ENCODE measurements at regions not wholly inside any gene's neighbourhood (a gene's known extent, or its start where the extent isn't known, plus 50 kb on each side); places are given as distances from the start of the nearest gene placed in this dataset.
"Not testable (repeated sequence)": the region's sequence is repeated elsewhere in the genome, so short reads cannot be mapped to it uniquely, and the experiment has no call there.

DNA sequence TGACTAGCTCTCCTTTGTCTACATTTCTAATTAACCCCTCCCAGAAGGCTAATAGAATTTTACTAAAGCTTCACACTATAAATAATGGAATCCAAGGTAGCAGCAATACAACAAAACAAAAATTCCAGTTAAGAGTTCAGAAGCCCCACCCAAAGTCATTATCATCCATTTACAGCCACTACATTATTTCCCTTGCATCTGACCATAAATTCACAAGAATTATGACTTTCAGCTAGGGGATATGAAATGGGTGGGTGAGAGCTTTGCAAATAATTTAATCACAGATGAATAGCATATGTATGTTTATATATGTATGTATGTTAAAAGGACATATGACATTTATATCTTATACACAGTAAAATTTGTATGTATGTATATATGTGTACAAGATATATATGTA, 65.3 kb upstream of the PTGDR start:
- DNase-seq: no peak

DNA sequence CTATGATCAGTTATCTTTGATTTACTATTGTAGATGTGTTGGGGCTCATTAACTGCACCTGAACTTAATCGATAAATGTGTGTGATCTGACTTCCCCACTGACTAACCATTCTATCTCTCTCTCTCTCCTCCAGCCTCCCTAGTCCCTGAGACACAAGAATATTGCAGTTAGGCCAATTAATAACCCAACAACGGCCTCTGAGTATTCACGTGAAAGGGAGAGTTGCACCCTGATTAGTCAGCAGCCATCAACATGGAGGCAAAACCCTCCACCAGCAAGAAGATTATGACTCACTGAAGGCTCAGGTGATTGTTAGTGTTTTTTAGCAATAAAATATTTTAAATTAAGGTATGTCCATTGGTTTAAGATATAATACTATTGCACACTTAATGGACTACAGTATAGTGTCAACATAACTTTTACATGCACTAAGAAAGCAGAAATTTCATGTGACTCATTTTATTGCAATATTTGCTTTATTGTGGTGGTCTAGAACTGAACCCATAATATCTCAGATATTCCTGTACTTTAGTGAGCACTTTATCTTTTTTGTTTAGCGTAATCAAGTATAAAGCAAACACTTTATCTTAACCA, 77.1 kb upstream of the PTGDR start:
- no peak for DNase-seq

DNA sequence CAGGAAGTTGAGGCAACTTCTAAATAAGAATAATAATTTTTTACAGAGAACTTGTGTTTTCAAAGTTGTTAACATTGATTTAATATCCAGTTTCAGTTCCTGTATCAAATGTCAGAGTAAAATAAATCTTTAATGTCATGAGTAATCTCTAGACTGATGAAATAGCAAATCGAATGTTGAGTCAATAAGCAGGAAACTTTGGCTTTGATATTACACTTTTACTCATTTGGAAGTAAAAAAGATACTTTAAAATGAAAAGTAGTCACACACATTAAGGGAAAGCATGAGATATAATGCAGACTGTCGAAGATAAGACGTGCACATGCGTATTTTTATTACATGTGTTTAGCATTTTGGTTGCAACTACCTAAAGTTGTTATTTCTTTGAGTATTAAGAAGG, 78.2 kb upstream of the PTGDR start:
- no peak for DNase-seq

DNA sequence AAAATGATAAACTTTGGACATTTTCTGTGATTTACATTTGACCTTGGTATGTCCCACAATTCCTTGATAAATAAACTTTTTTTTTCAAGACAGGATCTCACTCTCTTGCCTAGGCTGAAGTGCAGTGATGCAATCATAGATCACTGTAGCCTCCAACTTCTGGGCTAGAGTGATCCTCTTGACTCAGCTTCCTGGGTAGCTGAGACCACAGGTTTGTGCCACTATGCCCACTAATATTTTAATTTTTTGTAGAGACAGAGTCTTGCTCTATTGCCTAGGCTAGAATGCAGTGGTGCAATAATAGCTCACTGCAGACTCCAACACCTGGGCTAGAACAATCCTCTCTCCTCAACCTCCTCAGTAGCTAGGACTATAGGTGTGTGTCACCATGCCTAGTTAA, 79.1 kb upstream of the PTGDR start:
- no peak for DNase-seq

DNA sequence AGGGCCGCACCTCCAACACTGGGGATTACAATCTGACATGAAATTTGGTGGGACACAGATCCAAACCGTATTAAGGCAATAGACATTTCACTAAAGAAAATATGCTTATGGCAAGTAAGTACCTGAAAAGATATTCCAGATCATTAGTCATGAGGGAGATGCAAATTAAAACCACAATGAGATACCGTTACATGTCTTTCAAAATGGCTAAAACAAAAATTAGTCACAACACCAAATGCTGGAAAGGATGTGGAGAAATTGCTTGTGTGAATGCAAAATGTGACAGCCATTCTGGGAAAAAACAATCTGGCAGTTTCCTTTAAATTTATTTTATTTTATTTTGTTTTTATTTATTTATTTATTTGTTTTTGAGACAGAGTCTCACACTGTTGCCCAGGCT, 82.3 kb upstream of the PTGDR start:
- DNase-seq: no peak

DNA sequence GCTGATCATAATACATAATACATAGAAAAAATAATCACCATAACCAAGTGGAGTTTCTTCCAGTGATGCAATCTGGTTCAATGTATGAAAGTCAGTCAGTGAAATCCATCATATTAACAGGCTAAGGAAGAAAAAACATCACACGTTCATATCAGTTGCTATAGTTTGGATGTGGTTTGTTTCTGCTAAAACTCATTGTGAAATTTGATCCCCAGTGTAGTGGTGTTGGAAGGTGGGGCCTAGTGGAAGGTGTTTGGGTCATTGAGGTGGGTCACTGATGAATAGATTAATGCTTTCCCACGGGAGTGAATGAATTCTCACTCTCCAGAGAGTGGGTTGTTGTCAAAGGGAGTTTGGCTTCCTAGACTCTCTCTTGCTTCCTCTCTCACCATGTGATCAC, 84.6 kb upstream of the PTGDR start:
- DNase-seq: no peak

DNA sequence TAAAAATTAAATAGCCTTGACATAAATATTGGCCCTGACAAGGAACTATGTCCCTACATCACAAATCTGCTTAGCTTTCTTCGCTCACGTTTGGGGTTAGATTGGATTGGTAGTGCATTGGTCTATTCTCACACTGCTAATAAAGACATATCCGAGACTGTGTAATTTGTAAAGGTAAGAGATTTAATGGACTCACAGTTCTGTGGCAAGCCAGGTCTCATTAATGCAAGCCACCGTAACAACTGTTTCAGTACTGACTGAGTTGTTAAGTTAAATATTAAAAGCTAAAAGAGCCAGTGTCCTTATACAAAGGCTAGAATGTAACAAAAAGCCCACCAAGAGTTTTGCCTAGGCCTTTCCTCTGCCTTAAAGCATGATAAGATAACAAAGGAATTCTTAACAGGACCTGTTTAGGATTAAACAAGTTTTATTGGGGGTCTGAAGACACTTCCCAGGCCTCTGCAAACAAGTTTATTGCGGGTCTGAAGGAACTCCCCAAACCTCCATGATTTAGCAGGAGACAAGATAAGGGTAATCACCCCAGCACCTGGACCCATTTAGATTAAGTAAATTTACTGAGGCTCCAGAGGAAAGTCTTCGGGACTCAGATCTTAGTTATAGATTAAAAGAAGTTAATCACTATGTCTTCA, 88.2 kb upstream of the PTGDR start:
- DNase-seq: no peak

DNA sequence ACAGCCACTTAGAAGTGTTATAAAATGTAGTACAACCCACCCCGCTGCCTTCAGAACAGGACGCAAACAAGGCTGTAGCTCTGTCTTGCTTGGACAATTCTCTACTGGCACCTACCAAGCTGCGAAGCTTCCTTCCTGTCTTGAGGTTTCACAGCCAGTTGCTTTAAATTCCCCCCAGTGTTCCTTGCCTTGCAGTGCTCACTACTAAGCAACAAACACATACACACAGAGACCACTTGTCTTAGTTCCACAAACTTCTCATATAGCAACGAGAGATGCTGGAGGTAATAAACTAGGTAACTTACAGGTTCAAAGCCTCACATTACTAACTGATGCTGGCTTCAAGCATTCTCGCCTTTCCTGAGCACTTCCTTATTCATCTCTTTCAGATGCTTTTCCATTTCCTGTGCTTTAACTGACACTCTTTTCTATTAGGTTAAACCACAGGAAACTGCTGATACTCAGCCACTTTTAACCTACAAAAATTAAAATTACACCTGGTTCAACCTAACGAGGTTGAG, 91.5 kb upstream of the PTGDR start:
- peak; percentile 20 for DNase-seq

DNA sequence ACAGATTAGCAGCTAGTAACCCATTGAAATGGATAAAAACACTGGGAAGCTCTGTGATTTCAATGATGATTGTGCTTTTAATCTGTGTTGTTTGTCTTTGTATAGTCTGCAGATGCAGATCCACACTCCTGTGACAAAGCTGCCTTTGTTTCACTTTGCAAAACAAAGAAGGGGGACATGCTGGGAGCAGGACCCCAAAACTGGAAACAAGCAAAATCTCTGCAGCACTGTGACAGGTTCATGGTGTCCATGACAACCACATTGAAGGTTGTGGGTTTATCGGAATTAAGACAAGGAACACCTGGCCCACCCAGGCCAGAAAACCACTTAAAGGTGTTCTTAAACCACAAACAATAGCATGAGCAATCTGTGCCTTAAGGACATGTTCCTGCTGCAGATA, 95.6 kb upstream of the PTGDR start:
- DNase-seq: not testable (repeated sequence)

DNA sequence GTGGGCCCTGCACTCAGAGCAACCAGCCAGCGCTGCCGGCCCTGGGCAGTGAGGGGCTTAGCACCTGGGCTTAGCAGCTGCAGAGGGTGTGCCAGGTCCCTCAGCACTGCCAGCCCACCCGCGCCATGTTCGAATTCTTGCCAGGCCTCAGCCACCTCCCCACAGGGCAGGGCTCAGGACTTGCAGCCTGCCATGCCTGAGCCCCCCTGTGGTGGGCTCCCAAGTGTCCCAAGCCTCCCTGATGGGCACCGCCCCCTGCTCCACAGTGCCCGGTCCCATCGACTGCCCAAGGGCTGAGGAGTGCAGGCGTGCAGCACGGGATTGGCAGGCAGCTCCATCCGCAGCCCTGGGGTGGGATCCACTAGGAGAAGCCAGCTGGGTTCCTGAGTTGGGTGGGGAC, 98.0 kb upstream of the NID2 start:
- DNase-seq: no peak

DNA sequence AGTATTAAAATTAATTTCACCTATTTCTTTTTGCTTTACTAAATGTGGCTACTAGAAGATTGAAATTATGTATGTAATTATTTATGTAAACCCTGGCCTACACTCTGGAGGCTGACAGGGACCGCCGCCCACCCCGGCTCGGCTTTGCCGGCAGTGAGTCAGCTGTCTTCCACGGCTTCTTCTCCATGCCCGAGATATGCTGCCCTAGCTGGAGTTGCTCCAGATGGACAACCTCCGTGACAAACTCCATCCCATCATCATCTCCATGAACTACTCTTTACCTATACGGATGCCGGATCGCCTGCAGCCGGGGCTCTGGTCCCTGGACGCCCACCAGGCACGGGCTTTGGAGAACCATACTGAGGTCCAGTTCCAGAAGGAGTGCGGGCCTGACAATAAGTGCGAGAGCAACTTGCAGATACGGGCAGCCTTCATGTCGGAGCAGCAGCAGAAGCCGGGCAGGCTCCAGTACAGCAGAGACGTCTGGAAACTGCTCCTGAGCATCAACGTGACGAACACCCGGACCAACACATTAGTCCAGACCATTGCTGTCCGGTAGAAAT, 86.9 kb upstream of the NID2 start:
- DNase-seq: no peak

DNA sequence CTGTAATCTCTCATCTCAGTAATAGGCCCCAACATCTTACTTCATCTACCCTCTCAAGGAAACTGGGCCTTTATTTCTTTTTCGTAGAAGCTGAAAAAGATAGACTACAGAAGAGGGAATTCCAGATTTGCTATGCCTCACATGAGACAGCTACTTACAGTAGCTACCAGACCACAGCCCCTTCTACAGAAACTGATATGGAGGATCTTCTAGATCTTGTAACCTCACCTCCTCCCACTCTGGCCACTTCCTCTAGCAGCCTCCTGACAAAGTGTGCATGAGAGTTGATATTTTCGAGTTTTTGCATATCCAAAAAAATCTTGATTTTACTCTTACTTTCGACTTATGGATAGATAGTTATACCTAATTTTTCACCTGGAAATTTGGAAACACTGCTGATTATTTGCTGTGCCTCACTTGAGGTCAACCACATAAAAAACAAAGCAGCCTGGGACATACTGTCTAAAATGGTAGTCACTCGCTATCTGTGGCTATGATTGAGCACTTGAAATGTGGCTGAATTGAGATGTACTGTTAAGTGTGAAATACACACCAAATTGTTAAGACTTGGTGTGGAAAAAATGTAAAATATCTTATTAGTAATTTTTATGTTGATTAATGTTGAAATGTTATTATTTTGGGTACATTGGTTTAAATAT, 86.3 kb upstream of the NID2 start:
- DNase-seq: no peak

DNA sequence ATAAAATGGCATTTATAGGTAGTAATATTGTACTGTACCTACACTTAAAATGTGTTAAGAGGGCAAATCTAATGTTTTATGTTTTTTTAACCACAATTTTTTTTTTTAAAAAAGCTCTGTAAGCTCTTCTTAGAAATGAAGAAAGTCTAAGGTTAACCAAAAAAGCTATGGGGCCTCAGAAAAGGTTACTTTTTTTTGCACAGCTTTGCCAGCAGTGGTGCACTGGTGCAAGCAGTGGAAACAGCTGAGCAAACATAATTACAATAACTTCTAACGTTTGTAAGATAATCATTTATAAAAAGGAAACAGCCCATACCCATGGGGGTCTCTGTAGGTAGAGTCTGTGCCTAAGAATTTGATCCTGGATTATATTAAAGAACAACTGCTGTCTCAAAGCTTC, 85.1 kb upstream of the NID2 start:
- DNase-seq: no peak

DNA sequence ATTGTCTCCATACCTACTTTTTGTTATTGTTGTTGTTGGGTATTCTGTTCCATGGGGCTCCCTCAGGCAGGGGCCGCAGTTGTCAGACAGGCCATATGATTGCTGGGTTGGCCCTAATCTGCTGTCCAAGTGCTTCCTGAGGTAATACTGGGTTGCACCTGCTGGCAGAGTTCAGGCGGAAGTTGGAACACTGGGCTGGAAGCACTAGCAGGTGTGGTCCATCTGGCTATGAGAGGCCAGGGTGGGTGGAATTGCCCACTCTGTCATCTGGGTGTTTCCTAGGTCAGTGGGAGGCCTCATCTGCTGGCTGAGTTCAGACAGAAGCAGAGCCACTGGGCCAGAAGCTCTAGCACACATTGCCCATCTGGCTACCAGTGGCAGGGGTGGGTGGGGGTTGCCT, 81.3 kb upstream of the NID2 start:
- no peak for DNase-seq

DNA sequence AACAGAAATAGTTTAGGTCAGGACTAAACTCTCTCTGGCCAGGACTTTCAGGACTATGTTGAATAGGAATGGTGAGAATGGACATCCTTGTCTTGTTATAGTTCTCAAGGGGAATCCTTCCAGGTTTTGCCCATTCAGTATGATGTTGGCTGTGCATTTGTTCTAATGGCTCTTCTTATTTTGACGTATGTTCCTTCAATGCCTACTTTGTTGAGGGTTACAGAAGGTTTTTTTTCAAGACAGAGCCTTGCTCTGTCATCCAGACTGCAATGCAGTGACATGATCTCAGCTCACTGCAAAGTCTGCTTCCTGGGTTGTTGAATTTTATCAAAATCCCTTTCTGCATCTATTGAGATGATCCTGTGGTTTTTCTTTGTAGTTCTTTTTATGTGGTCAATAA, 79.5 kb upstream of the NID2 start:
- DNase-seq: no peak

DNA sequence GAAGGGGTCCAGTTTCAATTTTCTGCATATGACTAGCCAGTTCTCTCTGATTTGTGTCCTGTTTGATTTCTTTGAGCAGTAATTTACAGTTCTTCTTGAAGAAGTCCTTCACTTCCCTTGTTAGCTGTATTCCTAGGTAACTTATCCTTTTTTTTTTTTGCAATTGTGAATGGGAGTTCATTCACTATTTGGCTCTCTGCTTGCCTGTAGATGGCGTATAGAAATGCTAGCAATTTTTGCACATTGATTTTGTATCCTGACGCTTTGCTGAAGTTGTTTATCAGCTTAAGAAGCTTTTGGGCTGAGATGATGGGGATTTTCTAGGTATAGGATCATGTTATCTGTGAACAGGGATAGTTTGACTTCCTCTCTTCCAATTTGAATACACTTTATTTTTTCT, 77.6 kb upstream of the NID2 start:
- no peak for DNase-seq

DNA sequence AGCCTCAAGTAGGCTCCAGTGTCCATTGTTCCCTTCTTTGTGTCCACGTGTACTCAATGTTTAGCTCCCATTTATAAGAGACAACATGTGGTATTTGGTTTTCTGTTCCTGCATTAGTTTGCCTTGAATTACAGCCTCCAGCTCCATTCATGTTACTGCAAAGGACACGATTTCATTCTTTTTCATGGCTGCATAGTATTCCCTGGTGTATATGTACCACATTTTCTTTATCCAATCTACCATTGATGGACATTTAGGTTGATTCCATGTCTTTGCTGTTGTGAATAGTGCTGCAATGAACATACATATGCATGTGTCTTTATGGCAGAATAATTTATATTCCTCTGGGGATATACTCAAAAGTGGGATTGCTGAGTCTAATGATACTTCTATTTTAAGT, 75.2 kb upstream of the NID2 start:
- not testable (repeated sequence) for DNase-seq

DNA sequence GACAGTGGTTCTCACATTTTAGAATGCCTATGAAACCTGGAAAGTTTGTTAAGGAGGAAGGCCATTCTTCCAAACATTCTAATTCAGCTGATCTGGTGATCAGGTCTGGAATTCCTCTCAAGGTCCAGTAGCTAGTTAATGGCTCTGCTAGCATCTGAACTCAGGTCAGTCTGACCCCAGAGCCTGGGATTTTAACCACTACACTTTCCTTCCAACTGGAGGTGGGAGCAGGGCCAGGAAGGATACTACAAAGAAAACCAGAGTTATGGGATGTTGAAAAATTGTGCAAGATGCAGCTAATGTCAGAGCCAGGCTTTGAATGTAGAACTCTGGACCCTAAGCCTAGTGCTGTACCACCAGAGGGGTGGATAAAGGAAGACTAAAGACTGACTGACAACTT, 73.6 kb upstream of the NID2 start:
- no peak for DNase-seq

DNA sequence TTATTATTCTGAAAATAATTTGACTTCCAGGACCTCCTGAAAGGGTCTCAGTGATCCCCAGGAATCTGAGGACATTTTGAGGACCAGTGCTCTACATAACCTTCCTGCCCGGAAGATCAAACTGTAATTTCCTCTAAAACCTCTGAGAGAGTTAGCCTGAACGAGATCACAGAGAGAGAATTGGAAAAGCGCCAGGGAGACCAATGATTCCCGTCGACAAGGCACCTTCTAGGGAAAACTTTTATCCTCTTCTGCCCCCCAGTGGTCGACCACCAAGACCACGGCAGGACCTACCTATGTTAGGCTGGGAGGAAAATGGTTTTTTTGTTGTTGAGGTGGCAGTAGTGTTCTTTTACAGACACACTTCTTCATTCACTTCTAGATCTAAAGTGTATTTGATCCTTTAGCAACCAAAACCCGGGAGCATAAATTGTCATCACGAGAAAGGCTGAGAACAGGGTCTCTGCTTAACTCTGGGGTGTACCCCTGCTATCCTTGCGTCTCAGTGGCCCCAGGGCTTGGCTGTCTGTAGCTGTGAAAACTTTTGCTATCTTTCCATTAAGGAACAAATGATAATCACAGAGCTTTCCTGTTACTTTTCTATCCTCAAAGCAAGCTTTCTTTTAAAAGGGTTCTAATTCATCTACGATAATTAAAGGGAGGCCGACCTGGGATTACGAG, 62.9 kb upstream of the NID2 start:
- peak; percentile 92 for DNase-seq

DNA sequence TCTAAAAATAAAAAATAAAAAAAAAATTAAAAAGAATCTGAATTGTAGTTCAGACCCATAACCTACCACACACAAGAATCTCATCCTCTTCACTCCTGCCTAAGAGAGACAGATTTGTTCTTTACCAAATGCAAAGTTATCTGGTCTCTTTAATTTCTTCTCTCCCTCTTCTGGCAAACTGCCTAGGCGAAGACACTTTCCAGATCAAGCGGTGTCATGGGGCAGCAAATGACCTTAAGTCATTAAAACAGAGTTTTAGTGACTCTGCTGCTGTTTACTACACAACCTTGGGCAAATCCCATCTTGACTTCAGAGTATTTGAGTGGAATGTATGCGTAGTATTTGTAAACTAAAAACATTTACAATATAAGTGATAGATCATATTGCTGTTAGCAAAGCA, 60.9 kb upstream of the NID2 start:
- DNase-seq: no peak

DNA sequence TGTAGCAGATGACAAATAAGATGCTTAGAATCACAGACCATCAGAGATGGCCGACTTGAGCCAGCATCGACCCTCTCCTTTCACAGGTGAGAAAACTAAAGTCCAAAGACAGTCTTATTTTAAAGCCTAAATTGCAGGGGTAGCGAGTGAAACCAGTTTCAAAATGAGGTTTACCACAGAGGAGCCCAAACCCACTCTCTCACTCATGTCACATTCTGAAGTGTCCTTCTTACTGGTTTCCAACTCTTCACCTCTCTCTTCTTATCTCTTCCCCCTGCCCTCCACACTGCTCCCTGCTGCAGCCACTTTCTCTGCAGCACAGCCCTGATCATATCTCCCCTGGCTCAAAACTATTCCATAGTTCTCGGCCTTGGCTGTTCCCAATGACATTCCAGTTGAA, 57.0 kb upstream of the NID2 start:
- DNase-seq: no peak

DNA sequence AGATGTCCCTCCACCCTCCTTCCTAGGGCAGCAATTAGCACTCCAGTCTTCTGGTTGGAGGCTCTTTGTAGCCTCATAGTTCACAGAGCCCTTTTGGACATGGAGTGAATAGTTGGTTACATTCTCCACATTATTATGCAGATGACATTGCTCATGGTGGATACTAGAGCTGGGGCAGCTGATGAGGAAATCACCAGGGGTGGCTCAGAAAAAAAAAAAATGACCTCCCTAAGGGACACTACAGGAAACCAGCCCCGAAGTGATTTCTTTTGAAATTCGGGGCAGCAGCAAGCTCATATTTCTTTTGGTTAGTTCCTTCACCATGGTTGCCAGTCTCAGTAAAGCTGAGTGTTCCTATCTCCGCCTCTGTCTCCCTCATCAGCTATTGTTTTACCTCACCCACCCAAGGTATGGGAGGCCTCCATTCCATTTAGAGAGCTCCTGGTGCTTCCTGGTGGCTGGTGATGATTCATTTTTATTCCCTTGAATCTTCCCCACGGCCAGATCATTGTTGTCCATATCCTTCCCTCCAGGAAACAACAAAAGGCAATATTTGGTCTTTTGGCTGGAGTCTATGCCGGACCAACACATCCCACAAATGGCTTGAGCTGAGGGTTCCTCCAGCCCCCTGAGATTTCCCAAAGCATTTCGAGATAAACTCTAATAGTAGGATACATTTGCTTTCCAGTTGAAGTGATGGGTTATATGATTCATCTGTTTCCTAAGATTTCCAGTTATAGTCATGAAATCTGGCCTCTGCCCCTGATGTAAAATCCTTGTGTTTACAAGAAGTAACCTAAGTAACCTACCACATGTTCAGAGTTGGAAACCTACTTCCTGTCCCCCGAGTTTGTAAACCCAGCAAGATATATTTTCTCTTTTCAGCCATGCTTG, 56.2 kb upstream of the NID2 start:
- DNase-seq: no peak

DNA sequence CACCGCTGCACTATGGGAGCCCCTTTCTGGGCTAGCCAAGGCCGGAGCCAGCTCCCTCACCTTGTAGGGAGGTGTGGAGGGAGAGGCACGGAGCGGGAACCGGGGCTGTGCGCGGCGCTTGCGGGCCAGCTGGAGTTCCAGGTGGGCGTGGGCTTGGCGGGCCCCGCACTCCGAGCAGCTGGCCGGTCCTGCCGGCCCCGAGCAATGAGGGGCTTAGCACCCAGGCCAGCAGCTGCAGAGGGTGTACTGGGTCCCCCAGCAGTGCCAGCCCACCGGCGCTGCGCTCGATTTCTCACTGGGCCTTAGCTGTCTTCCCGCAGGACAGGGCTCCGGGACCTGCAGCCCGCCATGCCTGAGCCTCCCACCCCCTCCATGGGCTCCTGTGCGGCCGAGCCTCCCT, 53.3 kb upstream of the NID2 start:
- DNase-seq: not testable (repeated sequence)

Measured in femur (tissue), 1 donor.